ENCODE measurements at regions not wholly inside any gene's neighbourhood (a gene's known extent, or its start where the extent isn't known, plus 50 kb on each side); places are given as distances from the start of the nearest gene placed in this dataset.

GRCh38 chr12:92340003-92340402 is 194.4 kb upstream of the BTG1 start:
- DNase-seq, result no peak

- DNase-seq, result no peak
Observed at GRCh38 chr12:92339198-92339821, 193.7 kb upstream of the BTG1 start.

GRCh38 chr12:92338671-92339070 is 193.0 kb upstream of the BTG1 start:
- DNase-seq, result no peak

GRCh38 chr12:92338102-92338501 is 192.5 kb upstream of the BTG1 start:
- no peak for DNase-seq

- DNase-seq, result no peak
Observed at GRCh38 chr12:92337128-92337527, 191.5 kb upstream of the BTG1 start.

GRCh38 chr12:92336641-92337040 is 191.0 kb upstream of the BTG1 start:
- DNase-seq, result no peak

GRCh38 chr12:92335831-92336230 is 190.2 kb upstream of the BTG1 start:
- DNase-seq, result no peak

GRCh38 chr12:92334552-92334951 is 188.9 kb upstream of the BTG1 start:
- no peak for DNase-seq

- no peak for DNase-seq
Observed at GRCh38 chr12:92332552-92332951, 186.9 kb upstream of the BTG1 start.

- DNase-seq, result no peak
Observed at GRCh38 chr12:92331383-92331782, 185.7 kb upstream of the BTG1 start.

GRCh38 chr12:92330654-92331053 is 185.0 kb upstream of the BTG1 start:
- no peak for DNase-seq

- no peak for DNase-seq
Observed at GRCh38 chr12:92326877-92327276, 181.2 kb upstream of the BTG1 start.

- no peak for DNase-seq
Observed at GRCh38 chr12:92324849-92325500, 179.3 kb upstream of the BTG1 start.

- DNase-seq, result no peak
Observed at GRCh38 chr12:92312463-92312964, 166.9 kb upstream of the BTG1 start.

GRCh38 chr12:92304371-92305055 is 158.9 kb upstream of the BTG1 start:
- no peak for DNase-seq

- no peak for DNase-seq
Observed at GRCh38 chr12:92302041-92302829, 156.6 kb upstream of the BTG1 start.

- no peak for DNase-seq
Observed at GRCh38 chr12:92301356-92301755, 155.7 kb upstream of the BTG1 start.

- no peak for DNase-seq
Observed at GRCh38 chr12:92300777-92301176, 155.1 kb upstream of the BTG1 start.

GRCh38 chr12:92299744-92300143 is 154.1 kb upstream of the BTG1 start:
- no peak for DNase-seq

- no peak for DNase-seq
Observed at GRCh38 chr12:92299344-92299743, 153.7 kb upstream of the BTG1 start.

GRCh38 chr12:92297932-92298696 is 152.5 kb upstream of the BTG1 start:
- no peak for DNase-seq

GRCh38 chr12:92297405-92297804 is 151.8 kb upstream of the BTG1 start:
- no peak for DNase-seq

- DNase-seq, result no peak
Observed at GRCh38 chr12:92295523-92295922, 149.9 kb upstream of the BTG1 start.
